ENCODE measurements at regions not wholly inside any gene's neighbourhood (a gene's known extent, or its start where the extent isn't known, plus 50 kb on each side); places are given as distances from the start of the nearest gene placed in this dataset.

- TF ChIP-seq CTCF (IDR thresholded peaks at IDR 0.05; ENCODE audit: borderline replicate concordance, insufficient read depth, low read depth, low read length) = no peak
- no peak overlapping the region for H3K4me3 ChIP-seq (ENCODE audit: low read depth, low read length)
Measured at GRCh38 chr6:23650676-23651075, 475.3 kb upstream of the NRSN1 start.

GRCh38 chr6:23654745-23655144 is 471.3 kb upstream of the NRSN1 start:
- H3K4me3 ChIP-seq (ENCODE audit: low read depth, low read length) = no peak overlapping the region
- no peak for TF ChIP-seq CTCF (IDR thresholded peaks at IDR 0.05; ENCODE audit: borderline replicate concordance, insufficient read depth, low read depth, low read length)

- no peak overlapping the region for H3K4me3 ChIP-seq (ENCODE audit: low read depth, low read length)
- no peak for TF ChIP-seq CTCF (IDR thresholded peaks at IDR 0.05; ENCODE audit: borderline replicate concordance, insufficient read depth, low read depth, low read length)
Measured at GRCh38 chr6:23655525-23655924, 470.5 kb upstream of the NRSN1 start.

- TF ChIP-seq CTCF (IDR thresholded peaks at IDR 0.05; ENCODE audit: borderline replicate concordance, insufficient read depth, low read depth, low read length) = no peak
- H3K4me3 ChIP-seq (ENCODE audit: low read depth, low read length) = no peak overlapping the region
Measured at GRCh38 chr6:23656255-23657194, 469.5 kb upstream of the NRSN1 start.

GRCh38 chr6:23659125-23659524 is 466.9 kb upstream of the NRSN1 start:
- H3K4me3 ChIP-seq (ENCODE audit: low read depth, low read length) = no peak overlapping the region
- TF ChIP-seq CTCF (IDR thresholded peaks at IDR 0.05; ENCODE audit: borderline replicate concordance, insufficient read depth, low read depth, low read length) = no peak

GRCh38 chr6:23661549-23661948 is 464.5 kb upstream of the NRSN1 start:
- TF ChIP-seq CTCF (IDR thresholded peaks at IDR 0.05; ENCODE audit: borderline replicate concordance, insufficient read depth, low read depth, low read length) = no peak

GRCh38 chr6:23663096-23663495 is 462.9 kb upstream of the NRSN1 start:
- TF ChIP-seq CTCF (IDR thresholded peaks at IDR 0.05; ENCODE audit: borderline replicate concordance, insufficient read depth, low read depth, low read length) = no peak
- no peak overlapping the region for H3K4me3 ChIP-seq (ENCODE audit: low read depth, low read length)

More at GRCh38 chr6:23661549-23661948, 464.5 kb upstream of the NRSN1 start:
- no peak overlapping the region for H3K4me3 ChIP-seq (ENCODE audit: low read depth, low read length)

Measured in GM12875 (cell line).